ENCODE measurements at regions not wholly inside any gene's neighbourhood (a gene's known extent, or its start where the extent isn't known, plus 50 kb on each side); places are given as distances from the start of the nearest gene placed in this dataset.

DNA sequence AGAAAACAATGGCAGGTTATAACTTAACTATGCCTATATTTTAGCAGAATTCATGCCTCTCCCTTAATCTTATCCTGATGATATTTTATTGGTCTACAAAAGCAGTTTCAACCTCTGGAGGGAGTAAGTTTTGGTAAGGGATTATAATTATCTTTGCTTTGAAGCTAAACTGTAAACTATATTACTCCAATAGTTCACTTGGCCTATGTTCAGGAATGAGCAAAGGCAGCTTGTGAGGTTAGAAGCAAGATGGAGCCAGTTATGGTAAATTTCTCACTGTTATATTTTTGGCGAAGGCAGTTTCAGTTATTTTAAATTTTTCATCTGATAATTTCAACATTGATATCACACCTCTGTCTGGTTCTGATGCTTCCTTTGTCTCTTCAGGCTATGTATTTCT is 192.5 kb upstream of the RGPD4 start:
- Histone ChIP-seq H3K9me2 (replicated peaks; ENCODE audit: control insufficient read depth, low read length) (no peaks in the 10 kb centered on the region), H3K27ac (ENCODE audit: low read depth, low read length) (no peak overlapping the region), H3K9me3 (ENCODE audit: control insufficient read depth, insufficient read depth, low read length) (no peaks in the 10 kb centered on the region), H3K79me2 (ENCODE audit: control insufficient read depth, low read length) (no peaks in the 10 kb centered on the region), H3F3A (ENCODE audit: control insufficient read depth, insufficient read depth) (no peaks in the 10 kb centered on the region), H4K20me1 (ENCODE audit: control insufficient read depth, insufficient read depth, low read depth, low read length) (no peaks in the 10 kb centered on the region), H3K4me3 (ENCODE audit: low read length) (no peak overlapping the region), H3K27me3 (ENCODE audit: control insufficient read depth, low read length) (no peaks in the 10 kb centered on the region), H3K4me2 (ENCODE audit: low read length) (no peak overlapping the region), H3K36me3 (ENCODE audit: control insufficient read depth, low read length) (no peaks in the 10 kb centered on the region), H3K4me1 (ENCODE audit: control insufficient read depth, low read length) (no peaks in the 10 kb centered on the region)
- no peak for TF ChIP-seq EZH2phosphoT487 (IDR thresholded peaks at IDR 0.05; ENCODE audit: borderline replicate concordance, low read length)
- TF ChIP-seq, protein P1, sequence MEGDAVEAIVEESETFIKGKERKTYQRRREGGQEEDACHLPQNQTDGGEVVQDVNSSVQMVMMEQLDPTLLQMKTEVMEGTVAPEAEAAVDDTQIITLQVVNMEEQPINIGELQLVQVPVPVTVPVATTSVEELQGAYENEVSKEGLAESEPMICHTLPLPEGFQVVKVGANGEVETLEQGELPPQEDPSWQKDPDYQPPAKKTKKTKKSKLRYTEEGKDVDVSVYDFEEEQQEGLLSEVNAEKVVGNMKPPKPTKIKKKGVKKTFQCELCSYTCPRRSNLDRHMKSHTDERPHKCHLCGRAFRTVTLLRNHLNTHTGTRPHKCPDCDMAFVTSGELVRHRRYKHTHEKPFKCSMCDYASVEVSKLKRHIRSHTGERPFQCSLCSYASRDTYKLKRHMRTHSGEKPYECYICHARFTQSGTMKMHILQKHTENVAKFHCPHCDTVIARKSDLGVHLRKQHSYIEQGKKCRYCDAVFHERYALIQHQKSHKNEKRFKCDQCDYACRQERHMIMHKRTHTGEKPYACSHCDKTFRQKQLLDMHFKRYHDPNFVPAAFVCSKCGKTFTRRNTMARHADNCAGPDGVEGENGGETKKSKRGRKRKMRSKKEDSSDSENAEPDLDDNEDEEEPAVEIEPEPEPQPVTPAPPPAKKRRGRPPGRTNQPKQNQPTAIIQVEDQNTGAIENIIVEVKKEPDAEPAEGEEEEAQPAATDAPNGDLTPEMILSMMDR (IDR thresholded peaks at IDR 0.05; ENCODE audit: low read depth, low read length, poor library complexity, severe bottlenecking), result no peak

DNA sequence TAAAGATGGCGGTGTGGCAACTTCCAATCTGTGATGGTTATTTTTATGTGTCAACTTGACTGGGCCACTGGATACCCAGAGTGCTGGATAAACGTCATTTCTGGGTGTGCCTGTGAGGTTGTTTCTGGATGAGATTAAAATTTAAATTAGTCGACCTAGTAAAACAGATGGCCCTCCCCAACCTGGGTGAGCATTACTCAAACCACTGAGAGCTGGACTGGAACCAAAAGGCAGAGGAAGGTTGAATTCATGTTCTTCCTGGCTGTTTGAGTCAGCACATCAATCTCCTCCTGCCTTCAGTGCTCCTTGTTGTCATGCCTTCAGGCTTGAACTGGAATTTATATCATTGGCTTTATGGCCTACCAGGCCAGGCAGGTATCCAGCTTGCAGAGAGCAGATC is 190.8 kb upstream of the RGPD4 start:
- Histone ChIP-seq H3K27ac (ENCODE audit: low read depth, low read length) (no peak overlapping the region), H3K4me1 (ENCODE audit: control insufficient read depth, low read length) (no peaks in the 10 kb centered on the region), H3K4me3 (ENCODE audit: low read length) (no peak overlapping the region), H3K9me3 (ENCODE audit: control insufficient read depth, insufficient read depth, low read length) (no peaks in the 10 kb centered on the region), H3K9me2 (replicated peaks; ENCODE audit: control insufficient read depth, low read length) (no peaks in the 10 kb centered on the region), H3K36me3 (ENCODE audit: control insufficient read depth, low read length) (no peaks in the 10 kb centered on the region), H3K27me3 (ENCODE audit: control insufficient read depth, low read length) (no peaks in the 10 kb centered on the region), H3F3A (ENCODE audit: control insufficient read depth, insufficient read depth) (no peaks in the 10 kb centered on the region), H3K4me2 (ENCODE audit: low read length) (no peak overlapping the region), H4K20me1 (ENCODE audit: control insufficient read depth, insufficient read depth, low read depth, low read length) (no peaks in the 10 kb centered on the region), H3K79me2 (ENCODE audit: control insufficient read depth, low read length) (no peaks in the 10 kb centered on the region)
- TF ChIP-seq, protein P1 (IDR thresholded peaks at IDR 0.05; ENCODE audit: low read depth, low read length, poor library complexity, severe bottlenecking), result no peak
- TF ChIP-seq EZH2phosphoT487 (IDR thresholded peaks at IDR 0.05; ENCODE audit: borderline replicate concordance, low read length), result no peak

- TF ChIP-seq, protein P1 (IDR thresholded peaks at IDR 0.05; ENCODE audit: low read depth, low read length, poor library complexity, severe bottlenecking), result no peak
- TF ChIP-seq EZH2phosphoT487 (IDR thresholded peaks at IDR 0.05; ENCODE audit: borderline replicate concordance, low read length), result no peak
- no peak overlapping the region for H3K4me3 ChIP-seq (ENCODE audit: low read length)
- no peaks in the 10 kb centered on the region for H3F3A ChIP-seq (ENCODE audit: control insufficient read depth, insufficient read depth)
- H3K36me3 ChIP-seq (ENCODE audit: control insufficient read depth, low read length), result no peaks in the 10 kb centered on the region
- H3K4me2 ChIP-seq (ENCODE audit: low read length), result no peak overlapping the region
- H3K27ac ChIP-seq (ENCODE audit: low read depth, low read length), result no peak overlapping the region
- H3K4me1 ChIP-seq (ENCODE audit: control insufficient read depth, low read length), result no peaks in the 10 kb centered on the region
- no peaks in the 10 kb centered on the region for H3K9me3 ChIP-seq (ENCODE audit: control insufficient read depth, insufficient read depth, low read length)
- H3K27me3 ChIP-seq (ENCODE audit: control insufficient read depth, low read length), result no peaks in the 10 kb centered on the region
- no peaks in the 10 kb centered on the region for H3K9me2 ChIP-seq (replicated peaks; ENCODE audit: control insufficient read depth, low read length)
- no peaks in the 10 kb centered on the region for H4K20me1 ChIP-seq (ENCODE audit: control insufficient read depth, insufficient read depth, low read depth, low read length)
- no peaks in the 10 kb centered on the region for H3K79me2 ChIP-seq (ENCODE audit: control insufficient read depth, low read length)
These were observed 181.1 kb upstream of the RGPD4 start for GRCh38 chr2:107645586-107645985.
